Aorta (tissue), 5 donors: ENCODE measurements at regions not wholly inside any gene's neighbourhood (a gene's known extent, or its start where the extent isn't known, plus 50 kb on each side); places are given as distances from the start of the nearest gene placed in this dataset.
"Not testable (repeated sequence)": the region's sequence is repeated elsewhere in the genome, so short reads cannot be mapped to it uniquely, and the experiment has no call there.

Source experiments
- ATAC-seq: fragments of 200-7000 bp; cut with Tn5 transposase; one replicate; pipeline ENCODE4 v1.9.1; 2022; ENCODE audit warnings: moderate library complexity; ENCODE audit not compliant: low FRiP score
- DNase-seq, 2 donors: peaks; one replicate each; pipeline ENCODE4 v3.0.0-alpha.2; 2020
- H3K27ac ChIP-seq, 2 donors: one replicate each; pipeline ENCODE4 v1.5.1; 2013; ENCODE audit warnings: low read length in 2 of 2, mild to moderate bottlenecking in 2 of 2, moderate library complexity in 2 of 2, control low read depth in 1 of 2, inconsistent platforms in 1 of 2, low read depth in 1 of 2
- H3K27me3 ChIP-seq, 2 donors: one replicate each; pipeline ENCODE4 v1.6.1; 2013; ENCODE audit warnings: control low read depth in 1 of 2, low read length in 1 of 2, mild to moderate bottlenecking in 1 of 2, moderate library complexity in 1 of 2; ENCODE audit not compliant: insufficient read depth in 2 of 2, control insufficient read depth in 1 of 2
- H3K36me3 ChIP-seq, 2 donors: one replicate each; pipeline ENCODE4 v1.6.1; 2013; ENCODE audit warnings: control low read depth in 1 of 2, low read length in 1 of 2, mild to moderate bottlenecking in 1 of 2; ENCODE audit not compliant: insufficient read depth in 2 of 2, control insufficient read depth in 1 of 2
- H3K4me1 ChIP-seq, 2 donors: one replicate each; pipeline ENCODE4 v1.6.1; 2013; ENCODE audit warnings: low read length in 2 of 2, control low read depth in 1 of 2, mild to moderate bottlenecking in 1 of 2, moderate library complexity in 1 of 2; ENCODE audit not compliant: insufficient read depth in 2 of 2, control insufficient read depth in 1 of 2
- H3K4me3 ChIP-seq, 2 donors: one replicate each; pipeline ENCODE4 v1.5.1; 2013; ENCODE audit warnings: low read length in 2 of 2, control low read depth in 1 of 2, mild to moderate bottlenecking in 1 of 2
- H3K9me3 ChIP-seq: one replicate; pipeline ENCODE4 v1.6.1; 2013; ENCODE audit warnings: mild to moderate bottlenecking, low read length; ENCODE audit not compliant: control insufficient read depth
- WGBS, 2 donors: extraction: QIAGEN DNeasy Blood & Tissue Kit; methylation state at CpG; one replicate each; pipeline ENCODE4 v1.1.7; 2013; 5-methylcytosine and 5-hydroxymethylcytosine counted together
- intact Hi-C, 2 donors: fragments of 100-400 bp; cut with DNase I; formaldehyde crosslinking; loops; one replicate each; pipeline versions ENCODE4 v1.14.2 to v1.15.0; 2022
- donor health status: healthy with polysubstance abuse.
- donor health status: Bipolar disorder and iron deficiency.
- donor health status: DM: no; HTN: no; CAD: no.
- donor health status: DM: no; HTN: no; CAD: no.
- donor health status: DM: yes; HTN: yes; CAD: no.

DNA sequence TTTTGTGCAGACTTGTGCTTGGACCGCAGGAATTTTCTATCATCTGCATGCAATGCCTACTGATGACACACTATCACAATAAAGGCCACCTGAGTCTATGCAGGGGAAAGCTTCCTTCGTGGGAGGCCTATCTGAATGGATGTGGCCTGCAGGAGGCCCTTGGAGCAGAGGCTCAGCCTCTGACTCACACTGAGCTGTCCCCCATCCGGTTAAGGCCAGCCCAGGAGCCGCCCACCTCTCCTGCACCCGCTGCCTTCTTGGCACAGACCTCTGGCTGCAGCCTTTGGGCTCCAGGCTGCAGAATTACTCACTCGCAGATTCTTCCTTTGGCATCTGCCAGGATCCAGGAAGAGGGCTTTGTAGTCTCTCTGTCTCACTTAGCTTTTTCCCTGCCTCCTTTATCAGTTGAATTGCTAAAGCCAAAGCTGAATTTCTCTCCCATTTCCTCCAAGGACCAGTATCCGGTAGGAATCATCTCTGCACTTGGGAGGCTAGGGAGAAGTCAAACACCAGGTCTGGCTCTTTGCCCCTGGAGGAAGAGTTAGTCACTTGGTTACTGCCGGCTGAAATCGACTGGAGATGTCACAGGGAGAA, 65.1 kb upstream of the JUN start:
- WGBS, 2 donors, result 14 to 17% methylated on average over 9 of the region's 9 CpGs
- ATAC-seq, result peak; percentile 92
- Histone ChIP-seq H3K9me3 (no peaks in the 10 kb centered on the region), H3K36me3 (no peaks in the 10 kb centered on the region), H3K4me1 (no peaks in the 10 kb centered on the region), H3K4me3 (no peak overlapping the region), H3K27ac (no peak overlapping the region), H3K27me3 (no peaks in the 10 kb centered on the region)
- intact Hi-C loops, result loop anchor here in 1 of 2 donors (2.0 kb wide), 1 partner anchor 32 kb away; no protein-coding TSS in a partner anchor
- peak; percentile 91 to 93 for DNase-seq

DNA sequence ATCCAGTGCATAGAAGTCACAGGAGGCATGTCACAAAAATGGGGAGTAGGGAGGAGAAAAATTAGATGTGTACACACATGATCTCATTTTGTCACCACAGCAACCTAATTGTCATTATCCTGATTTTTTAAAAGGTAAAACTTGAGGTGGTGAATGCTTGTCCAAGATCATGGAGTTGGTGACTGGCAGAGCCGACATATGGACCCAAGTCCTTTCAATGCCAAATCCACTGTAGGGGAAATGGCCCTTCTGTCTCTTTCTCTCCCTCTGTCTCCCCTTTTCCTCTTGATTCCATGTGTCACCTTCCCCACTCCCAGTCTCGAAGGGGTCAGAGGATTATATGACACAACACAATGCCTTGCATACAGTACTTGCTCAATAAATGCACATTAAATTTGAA, 65.7 kb upstream of the JUN start:
- H3K27ac ChIP-seq, result no peak overlapping the region
- WGBS, 2 donors, result 97 to 100% methylated on average over 2 of the region's 2 CpGs
- H3K4me3 ChIP-seq, result no peak overlapping the region
- H3K9me3 ChIP-seq, result no peaks in the 10 kb centered on the region
- DNase-seq, result no peak
- no peaks in the 10 kb centered on the region for H3K27me3 ChIP-seq
- intact Hi-C loops, result loop anchor here in 1 of 2 donors (2.0 kb wide), 1 partner anchor 33 kb away; no protein-coding TSS in a partner anchor
- no peaks in the 10 kb centered on the region for H3K4me1 ChIP-seq
- no peaks in the 10 kb centered on the region for H3K36me3 ChIP-seq
- no peak for ATAC-seq

DNA sequence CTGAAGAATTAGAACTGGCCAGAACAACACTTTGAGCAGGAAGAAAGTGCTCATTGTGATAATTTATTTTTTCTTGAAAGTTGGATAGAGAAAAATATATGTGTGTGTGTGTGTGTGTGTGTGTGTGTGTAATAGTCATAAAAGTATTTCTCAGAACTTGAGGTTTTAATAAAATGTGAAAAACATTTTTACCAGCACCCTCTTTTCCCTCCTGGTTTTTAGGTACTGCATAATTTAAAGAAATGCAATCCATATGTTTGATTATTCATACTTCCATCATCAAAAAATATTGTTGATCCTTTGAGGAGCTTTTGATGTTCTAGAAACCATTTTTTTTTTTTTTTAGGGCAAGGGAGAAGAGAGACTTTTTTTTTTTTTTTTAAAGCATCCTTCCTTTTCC, 66.8 kb upstream of the JUN start:
- no peak overlapping the region for H3K27ac ChIP-seq
- no peaks in the 10 kb centered on the region for H3K9me3 ChIP-seq
- H3K36me3 ChIP-seq, result no peaks in the 10 kb centered on the region
- H3K4me1 ChIP-seq, result no peaks in the 10 kb centered on the region
- no peaks in the 10 kb centered on the region for H3K27me3 ChIP-seq
- no peak for ATAC-seq
- no peak overlapping the region for H3K4me3 ChIP-seq
- intact Hi-C loops, result no loop called here
- DNase-seq, result no peak

GRCh38 chr1:58852731-58853485, 69.1 kb upstream of the JUN start:
- no peaks in the 10 kb centered on the region for H3K36me3 ChIP-seq
- intact Hi-C loops, result no loop called here
- no peak overlapping the region for H3K27ac ChIP-seq
- H3K9me3 ChIP-seq, result no peaks in the 10 kb centered on the region
- ATAC-seq (no peak), DNase-seq (no peak)
- WGBS, 2 donors, result 92 to 94% methylated on average over 10 of the region's 10 CpGs
- H3K4me3 ChIP-seq, result no peak overlapping the region
- H3K4me1 ChIP-seq, result no peaks in the 10 kb centered on the region
- no peaks in the 10 kb centered on the region for H3K27me3 ChIP-seq

- 68% methylated on average over 2 of the region's 2 CpGs for WGBS, 2 donors
- no peaks in the 10 kb centered on the region for H3K36me3 ChIP-seq
- DNase-seq, result no peak
- H3K9me3 ChIP-seq, result no peaks in the 10 kb centered on the region
- intact Hi-C loops, result no loop called here
- no peaks in the 10 kb centered on the region for H3K4me1 ChIP-seq
- ATAC-seq, result no peak
- H3K4me3 ChIP-seq, result no peak overlapping the region
- H3K27me3 ChIP-seq, result no peaks in the 10 kb centered on the region
- no peak overlapping the region for H3K27ac ChIP-seq
Observed at GRCh38 chr1:58854576-58854975, 70.7 kb upstream of the JUN start.

GRCh38 chr1:58855274-58856165, 71.7 kb upstream of the JUN start:
- Histone ChIP-seq H3K4me3 (no peak overlapping the region), H3K4me1 (no peaks in the 10 kb centered on the region), H3K27me3 (no peaks in the 10 kb centered on the region), H3K9me3 (no peaks in the 10 kb centered on the region), H3K27ac (no peak overlapping the region), H3K36me3 (no peaks in the 10 kb centered on the region)
- no peak for DNase-seq
- no peak for ATAC-seq
- intact Hi-C loops, result no loop called here
- WGBS, 2 donors, result 79 to 82% methylated on average over 10 of the region's 10 CpGs

GRCh38 chr1:58856281-58856680, 72.4 kb upstream of the JUN start:
- not testable (repeated sequence) for H3K4me3 ChIP-seq

DNA sequence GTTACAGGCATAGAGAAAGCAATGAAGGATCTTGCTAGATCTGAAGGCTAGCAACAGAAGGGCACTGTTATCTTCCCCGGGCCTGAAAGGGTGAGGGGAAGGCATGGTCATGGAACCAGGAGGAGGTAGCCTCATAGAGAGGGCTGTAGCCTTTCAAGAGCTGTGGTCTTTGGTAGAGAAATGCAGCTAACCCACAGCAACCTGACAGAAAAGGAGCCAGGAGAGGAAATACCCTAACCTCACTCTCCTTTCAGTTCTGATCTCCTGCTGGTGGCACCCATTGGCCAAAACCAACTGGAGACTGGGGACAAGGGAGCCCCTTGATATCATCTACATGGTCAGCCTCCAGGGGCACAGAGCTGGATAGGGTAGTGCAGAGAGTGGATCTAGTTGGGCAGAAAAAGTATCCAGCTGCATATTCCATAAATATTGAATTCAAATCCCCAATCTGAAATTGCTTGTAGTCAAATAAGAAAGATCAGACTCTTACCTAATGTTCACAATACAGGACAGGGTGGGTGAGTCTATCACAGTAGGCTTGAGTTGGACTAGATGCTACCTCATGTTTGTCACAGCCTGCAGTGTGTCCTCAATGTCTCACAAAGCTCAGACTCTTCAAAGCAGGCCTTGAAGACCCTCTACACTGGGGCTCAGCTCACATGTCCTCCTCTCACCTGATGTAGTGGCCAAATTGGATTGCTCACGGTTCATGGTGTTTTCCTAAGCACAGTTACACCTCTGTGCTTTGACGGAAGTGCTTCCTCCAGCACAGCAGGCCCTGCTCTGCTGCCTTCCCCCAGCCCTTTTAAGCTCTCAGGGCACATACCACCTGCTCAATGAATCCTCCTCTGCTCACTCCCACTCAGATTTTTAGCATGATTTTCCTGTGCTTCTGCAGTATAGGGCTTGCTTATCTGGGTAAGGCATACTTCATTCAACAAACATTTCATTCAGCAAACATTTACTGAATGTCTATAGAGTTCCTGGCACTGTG, 74.1 kb upstream of the JUN start:
- H3K4me1 ChIP-seq, result no peaks in the 10 kb centered on the region
- H3K27me3 ChIP-seq, result no peaks in the 10 kb centered on the region
- ATAC-seq (no peak), DNase-seq (no peak)
- H3K4me3 ChIP-seq, result no peak overlapping the region
- intact Hi-C loops, result no loop called here
- H3K9me3 ChIP-seq, result no peaks in the 10 kb centered on the region
- no peak overlapping the region for H3K27ac ChIP-seq
- WGBS, 2 donors, result 78 to 81% methylated on average over 3 of the region's 3 CpGs
- no peaks in the 10 kb centered on the region for H3K36me3 ChIP-seq

More at GRCh38 chr1:58856281-58856680, 72.4 kb upstream of the JUN start:
- H3K27me3 ChIP-seq, H3K27ac ChIP-seq, DNase-seq, H3K36me3 ChIP-seq, H3K4me1 ChIP-seq, ATAC-seq, H3K9me3 ChIP-seq, intact Hi-C loops: not testable (repeated sequence)
- WGBS, 2 donors, result 95 to 98% methylated on average over 1 of the region's 1 CpG
